DMS79 treated with DMSO at 0.1 percent for 48 hours (cell line): ENCODE measurements at regions not wholly inside any gene's neighbourhood (a gene's known extent, or its start where the extent isn't known, plus 50 kb on each side); places are given as distances from the start of the nearest gene placed in this dataset.

Experiments
- DNase-seq: peaks from one replicate; lab custom pipeline; 2025; lab: John Stamatoyannopoulos, UW

DNA sequence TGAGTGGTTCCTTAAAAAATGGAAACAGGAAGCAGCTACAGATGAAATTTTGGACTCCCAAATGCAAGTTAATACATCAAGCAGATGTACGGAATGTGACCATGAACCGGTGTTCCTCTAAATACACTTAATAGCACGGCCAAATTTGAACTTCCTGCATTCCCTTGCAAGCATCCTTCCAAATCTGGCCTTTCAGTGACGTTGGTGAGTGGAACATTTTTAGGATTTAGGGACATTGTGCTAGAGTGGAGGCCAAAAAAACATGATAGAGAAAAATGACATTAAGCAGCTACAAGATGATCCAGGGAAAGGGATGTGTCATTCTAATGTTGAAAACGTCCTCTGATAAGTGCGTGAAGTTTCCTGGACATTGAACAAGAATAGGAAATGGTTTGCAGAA lies 62.1 kb downstream of the CTAGE1 start:
- no peak for DNase-seq

DNA sequence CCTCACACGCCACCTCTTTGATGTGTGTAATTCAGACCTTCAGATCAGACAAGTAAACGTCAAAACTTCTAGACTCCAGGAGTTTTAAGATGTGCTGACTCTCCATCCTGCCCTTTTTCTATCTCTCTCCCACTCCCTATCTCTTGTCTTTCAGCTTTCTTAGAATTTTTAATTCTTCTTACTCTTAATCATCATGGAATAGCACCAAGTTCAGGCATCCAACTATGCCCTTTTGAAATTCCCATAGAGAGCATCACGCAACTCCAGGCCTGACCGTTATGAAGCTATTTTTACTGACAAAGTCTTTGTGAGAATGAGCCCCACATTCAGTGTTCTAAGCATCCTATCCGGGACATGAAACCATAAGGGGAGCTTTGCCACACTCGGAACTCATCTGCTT lies 62.6 kb downstream of the CTAGE1 start:
- DNase-seq, result no peak

DNA sequence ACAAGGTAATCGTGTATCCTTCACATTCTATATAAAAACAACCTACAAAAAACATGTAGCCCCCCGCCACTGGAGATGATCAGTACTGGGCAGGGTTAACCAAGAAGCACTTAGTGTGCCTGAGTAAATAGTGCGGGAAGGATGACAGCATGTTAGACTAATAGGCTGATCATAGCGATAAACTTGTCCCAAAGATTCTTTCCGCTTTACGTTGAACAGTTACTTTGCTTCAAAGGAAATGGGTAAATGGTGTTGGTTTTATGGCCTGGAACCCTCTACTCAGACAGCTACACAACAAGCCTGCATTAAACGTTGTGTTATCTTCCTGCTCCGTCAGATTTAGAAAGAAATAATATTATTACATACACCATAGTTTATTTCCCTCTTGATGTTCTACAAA lies 67.7 kb downstream of the CTAGE1 start:
- no peak for DNase-seq

DNA sequence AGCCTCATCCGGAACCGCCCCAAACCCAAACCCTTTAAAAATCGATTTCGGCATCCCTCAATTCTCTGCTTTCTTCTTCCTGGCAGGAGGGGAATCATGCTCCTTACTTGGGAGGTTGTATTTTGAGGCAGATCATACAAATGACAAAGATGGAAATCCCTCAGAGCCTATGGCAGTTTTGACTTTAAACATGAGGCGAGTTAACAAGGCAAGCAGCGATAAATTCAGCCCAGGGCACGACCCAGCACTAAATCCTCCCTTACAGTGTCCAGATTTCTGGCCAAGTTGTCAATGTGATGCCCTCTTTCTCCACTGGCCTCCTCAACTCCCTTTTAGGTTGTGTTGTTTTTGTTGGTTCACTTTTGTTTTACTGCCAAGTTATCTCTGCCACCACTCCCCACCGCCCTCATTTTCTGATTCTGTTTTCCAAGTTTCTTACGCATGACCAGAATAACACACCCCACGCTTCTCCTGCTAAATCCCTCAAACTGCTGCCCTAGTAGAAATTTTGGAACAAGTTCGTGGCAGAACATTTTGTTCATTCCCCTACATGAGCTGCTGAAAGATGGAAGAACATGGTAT lies 68.3 kb downstream of the CTAGE1 start:
- no peak for DNase-seq

DNA sequence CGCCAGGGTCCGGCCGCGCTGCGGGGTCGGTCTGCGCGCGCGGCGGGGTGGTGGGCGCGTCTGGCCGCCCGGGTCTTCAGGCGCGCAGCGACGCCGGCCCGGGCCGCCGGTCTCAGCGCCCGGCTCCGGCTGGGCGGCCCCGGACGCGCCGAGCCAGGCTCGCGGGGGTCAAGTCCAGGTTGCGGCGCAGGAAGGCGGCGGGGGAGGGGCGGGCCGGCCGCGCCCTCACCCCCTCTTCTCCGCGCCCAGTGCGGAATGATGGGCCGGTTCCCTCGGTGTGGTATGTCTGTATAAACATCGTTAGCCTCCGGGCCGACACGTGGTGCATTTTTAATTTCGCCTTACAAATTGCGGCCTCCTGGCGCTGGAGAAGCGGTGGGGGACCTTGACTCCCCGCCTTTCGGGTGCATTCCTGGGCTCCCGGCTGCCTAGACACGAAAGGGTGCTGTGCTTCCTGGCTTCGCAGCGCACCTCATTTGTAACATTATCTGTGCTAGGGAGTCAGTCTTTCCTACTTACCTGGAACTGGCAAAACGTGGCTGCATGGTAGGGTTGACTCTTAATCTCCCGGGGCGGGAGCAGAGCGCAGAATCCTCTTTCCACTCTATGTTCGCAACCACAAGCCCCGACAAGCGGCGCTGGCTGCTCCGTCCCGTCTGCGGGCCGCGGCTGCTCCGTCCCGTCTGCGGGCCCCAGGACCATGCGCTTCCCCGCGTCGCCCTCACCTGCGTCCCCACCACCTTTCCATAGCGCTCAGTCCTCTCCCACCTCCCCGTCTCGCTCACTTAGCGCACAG lies 69.0 kb downstream of the CTAGE1 start:
- no peak for DNase-seq

DNA sequence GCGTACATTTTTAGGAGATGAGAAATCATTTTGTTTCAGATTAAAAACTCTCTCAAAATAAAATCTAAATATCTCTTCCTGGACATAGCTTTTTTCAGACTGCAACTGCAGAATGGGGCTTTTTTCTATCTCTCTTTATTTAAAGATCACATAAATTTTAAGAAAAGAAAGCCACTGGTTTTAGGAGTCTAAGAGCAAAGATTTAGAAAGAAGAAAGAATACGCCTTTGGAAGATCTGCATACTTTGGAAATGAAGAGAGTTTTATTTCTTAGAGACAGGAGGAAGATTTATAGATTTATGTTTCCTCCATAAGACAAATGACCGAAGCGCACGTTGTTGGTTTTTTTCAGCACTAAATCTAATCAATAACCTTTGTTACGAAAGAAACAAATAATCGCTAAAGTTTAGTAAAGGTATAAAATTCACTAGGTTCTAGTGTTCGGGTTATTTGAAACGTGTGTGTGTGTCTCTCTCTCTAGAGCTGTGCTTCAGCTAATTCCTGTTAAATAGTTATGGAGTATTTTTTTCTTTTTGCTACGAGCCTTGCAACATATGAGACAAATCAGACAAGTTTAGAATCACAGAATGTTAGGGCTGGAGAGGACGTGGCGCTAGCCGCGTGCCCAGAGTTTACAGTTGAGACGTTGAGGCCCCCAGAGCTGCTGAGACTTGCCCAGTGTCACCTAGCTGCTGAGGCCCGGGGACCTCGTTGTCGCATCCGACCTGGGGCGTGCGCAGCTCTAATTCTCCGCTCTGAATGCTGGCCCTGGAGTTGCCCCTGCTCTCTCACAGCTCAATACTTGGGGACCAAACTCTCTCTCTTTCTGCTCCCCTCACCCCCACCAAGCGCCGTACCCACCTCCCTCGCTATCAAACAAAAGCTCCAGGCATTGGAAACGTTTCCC lies 69.9 kb downstream of the CTAGE1 start:
- DNase-seq, result no peak

DNA sequence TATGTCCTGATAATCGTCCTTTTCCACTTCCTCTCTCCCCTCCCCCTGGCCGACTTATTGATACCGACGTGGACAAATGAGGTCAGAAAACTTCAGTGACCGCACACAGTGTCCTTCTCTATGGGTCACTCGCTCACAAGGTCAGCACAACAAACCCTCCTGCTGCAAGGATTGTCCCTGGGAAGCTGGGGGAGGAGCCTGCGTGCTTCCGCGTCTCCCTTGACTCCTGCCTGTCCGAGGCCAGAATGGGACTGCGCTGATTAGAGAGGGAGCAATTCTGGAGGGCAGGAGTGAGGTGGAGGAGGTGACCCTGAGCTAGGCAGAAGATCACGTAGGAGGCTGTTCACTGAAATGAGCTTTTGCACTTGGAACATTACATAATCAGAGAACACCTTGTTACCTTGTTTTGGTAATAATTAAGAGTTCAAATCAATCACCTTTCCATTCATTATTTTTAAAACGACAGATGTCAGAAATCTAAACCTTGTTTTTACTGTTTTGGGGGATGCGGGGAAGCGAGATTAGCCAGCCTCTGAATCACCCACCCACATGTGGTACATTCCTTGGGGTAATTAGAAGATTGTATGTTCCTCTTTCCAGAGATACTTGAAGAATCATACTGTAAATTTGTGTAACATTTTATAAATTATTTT lies 70.6 kb downstream of the CTAGE1 start:
- DNase-seq, result no peak

DNA sequence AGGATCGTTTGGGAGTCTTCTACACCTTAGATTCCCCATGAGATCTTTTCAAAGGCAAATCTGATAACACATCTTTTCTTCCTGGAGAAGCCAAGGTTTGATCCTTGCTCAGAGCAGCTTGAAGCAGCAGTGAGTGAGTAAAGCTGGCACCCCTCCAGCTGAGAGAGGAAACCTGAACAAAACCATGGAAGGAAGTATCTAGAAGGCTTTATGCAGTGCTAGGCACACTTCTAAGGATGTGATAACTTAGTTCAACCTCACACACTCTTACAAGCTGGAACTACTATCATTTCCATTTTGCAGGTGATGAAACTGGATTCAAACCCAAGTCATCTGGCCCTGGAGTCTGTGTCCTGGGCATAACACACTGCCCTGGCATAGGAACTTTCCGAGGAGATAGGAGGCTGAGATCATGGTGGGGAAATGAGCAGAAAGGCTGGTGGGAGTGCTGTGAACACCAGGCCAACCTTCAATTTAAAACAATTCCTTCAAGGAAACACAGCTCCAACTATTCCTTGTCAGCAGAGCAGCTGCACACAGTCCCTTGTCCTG lies 71.2 kb downstream of the CTAGE1 start:
- DNase-seq, result no peak

DNA sequence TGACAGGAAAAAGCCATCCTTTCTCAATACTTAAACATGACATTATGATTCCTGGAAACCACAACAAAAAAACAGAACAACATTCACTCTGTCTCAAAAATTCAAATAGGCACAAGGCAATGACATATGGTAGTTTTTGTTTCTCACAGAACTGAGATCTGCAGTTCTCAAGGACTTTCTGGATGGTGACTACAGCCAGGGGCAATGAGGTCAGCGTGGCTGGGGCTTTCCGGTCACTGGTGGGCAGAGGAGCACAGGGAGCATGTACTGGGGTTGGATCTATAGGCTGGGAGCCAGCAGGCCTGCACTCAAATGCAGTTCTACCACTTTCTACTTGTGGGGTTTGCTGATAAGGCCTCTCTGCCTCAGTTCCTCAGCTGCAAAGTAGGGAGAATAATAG lies 72.0 kb downstream of the CTAGE1 start:
- no peak for DNase-seq

DNA sequence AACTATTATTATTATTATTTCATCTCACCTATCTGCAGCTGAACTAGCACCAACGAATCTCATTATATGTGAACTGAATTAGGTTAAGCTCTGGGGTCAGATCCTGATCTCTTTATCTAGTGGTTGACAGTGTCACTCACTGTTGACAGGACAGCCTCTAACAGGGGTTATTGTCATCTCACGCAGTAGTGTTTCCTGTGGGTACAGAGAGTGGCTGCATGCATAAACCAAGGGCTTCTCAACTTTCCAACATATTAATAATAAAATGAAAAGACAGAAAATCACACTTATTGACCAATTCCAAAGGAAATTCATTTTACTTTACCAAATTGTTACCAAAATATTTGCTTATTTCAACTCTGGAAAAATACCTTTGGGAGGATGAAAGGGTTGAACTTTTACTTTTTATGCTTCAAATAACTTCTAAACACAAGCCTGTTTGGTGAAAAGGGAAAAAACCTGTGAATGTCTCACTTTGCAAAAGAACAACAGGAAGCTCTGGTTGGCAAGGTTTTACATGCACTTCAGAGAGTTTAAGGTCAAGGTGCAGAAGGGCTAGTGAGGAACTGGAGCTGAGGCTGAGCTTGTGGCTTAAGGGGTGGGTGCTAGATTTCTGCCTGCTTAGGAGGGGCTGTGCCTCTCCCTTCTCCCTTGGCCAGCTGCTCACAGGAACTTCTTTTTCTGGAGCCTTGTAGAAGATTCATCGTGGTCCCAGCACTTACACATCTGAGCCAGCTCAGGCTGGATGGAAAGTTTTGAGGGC lies 72.6 kb downstream of the CTAGE1 start:
- no peak for DNase-seq

DNA sequence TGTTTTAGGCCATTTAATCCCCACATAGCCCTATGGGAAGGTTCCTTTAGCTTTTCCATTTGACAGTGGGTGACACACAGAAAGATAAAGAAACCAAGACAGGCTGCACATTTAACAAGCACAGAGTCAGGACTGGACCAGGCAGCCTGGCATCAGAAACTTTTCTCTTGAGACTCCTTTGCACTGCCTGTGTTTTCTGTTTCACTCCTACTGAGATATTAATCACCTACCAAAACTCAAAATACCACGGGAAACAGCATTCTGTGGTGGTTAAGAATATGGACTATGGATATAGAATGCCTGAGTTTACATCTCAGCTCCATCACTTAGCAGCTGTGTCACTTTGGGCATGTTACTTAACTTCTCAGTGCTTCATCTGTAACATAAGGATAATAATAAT lies 73.3 kb downstream of the CTAGE1 start:
- no peak for DNase-seq

DNA sequence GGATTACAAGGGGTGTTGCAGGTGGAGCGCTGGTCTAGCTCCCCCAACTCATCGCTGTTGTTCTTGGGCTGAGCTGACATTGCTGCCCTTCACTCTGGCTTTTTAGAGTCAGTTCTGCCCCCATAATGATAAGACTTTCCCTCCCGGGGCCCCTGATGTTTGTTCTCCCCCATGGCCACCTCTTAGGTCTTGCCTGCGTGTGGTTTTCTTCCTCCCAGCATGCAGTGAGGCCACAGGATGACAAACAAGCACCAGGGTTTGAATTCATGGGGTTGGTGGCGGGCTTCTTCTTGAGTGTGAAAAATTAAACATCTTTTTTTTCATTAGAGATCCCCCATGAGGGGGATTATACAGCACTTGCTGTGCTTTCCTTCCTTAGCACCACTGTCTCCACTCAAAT lies 74.1 kb downstream of the CTAGE1 start:
- no peak for DNase-seq

DNA sequence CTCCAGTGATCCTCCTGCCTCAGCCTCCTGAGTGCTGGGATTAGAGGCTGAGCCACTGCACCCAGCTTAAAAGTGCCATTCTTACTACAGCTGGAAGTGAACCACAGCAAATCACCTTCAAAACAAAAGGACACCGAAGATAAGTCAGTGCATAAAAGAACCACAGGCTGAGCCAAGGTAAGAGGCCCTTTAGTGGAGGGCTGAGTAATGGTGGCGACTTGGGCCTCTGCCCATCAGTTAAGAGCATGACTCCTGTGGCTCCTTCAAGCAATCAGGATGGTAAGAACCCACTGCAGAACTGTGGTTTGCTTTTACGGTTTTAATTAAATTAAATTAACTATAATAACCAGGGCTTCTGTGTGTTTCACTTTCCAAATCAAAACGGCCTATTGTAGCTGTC lies 75.1 kb downstream of the CTAGE1 start:
- peak; percentile 10 for DNase-seq

DNA sequence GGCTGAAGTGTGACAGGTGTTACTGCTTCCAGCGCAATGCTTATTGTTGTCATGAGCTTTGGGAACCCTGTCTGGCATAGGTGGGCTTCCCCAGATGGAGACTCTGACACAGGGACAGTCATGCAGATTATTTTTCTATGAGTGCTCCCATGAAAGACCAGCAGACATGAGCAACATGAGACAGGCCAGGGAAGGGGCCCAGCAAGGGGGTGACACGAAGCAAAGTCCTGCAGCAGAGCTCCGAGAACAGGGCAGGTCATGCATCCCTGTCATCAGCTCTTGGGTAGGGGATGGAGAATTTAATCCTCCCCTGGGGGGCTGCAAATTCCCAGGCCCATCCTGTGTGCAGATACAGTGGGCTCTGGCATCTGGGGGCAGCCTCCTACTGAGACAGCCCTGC lies 77.4 kb downstream of the CTAGE1 start:
- DNase-seq, result no peak

DNA sequence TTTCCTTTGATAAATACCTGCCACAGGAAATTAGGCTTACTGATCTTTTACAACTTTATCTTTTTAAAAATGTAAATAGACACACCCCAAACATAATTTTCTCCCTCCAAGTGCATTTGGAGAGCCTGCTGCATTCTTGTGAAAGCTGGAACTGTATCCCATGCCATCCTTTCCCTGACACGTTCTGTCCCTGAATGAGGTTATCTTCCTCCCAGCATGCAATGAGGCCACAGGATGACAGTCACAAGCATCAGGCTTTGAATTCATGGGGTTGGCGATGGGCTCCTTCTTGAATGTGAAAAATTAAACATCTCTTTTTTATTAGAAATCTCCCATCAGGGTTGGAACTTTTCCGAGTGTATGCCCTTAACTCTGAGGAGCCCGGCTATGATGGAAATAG lies 77.8 kb downstream of the CTAGE1 start:
- DNase-seq, result no peak

DNA sequence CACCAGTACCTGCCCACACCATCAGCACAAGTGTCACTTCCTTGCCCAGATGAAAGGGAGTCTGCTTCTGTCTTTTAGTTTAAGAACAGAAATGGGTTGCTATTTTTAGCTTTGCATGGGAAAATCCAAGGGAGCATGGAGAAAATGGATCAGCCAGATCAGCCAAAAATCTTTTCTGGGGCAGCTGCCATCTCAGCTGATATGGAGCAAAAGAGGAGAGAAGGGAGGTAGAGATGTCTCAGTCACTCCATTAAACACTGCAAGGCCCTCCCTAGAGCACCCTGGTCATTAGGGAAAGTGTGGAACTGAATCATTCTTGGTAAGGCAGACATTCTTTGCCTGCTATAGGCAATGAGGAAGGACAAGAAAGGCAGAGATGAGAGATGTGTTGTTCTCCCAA lies 79.9 kb downstream of the CTAGE1 start:
- no peak for DNase-seq

DNA sequence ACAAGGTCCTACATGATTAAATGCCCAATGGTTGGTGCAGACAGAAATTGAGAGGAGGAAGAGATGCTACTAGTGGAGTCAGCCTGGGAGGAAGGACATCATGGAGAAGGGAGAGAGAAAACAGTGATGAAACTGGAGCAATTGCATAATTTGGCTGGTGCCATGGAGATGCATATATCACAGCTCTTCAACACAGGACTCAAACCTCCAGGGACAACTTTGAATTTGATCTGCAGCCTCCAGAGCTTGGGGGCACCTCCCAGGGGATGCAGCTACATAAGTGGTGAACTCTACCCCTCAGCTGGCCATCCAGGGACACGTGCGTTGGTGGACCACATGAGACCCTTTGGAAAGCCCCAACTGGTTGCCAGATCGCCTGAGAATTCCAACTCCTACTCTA lies 80.4 kb downstream of the CTAGE1 start:
- no peak for DNase-seq

DNA sequence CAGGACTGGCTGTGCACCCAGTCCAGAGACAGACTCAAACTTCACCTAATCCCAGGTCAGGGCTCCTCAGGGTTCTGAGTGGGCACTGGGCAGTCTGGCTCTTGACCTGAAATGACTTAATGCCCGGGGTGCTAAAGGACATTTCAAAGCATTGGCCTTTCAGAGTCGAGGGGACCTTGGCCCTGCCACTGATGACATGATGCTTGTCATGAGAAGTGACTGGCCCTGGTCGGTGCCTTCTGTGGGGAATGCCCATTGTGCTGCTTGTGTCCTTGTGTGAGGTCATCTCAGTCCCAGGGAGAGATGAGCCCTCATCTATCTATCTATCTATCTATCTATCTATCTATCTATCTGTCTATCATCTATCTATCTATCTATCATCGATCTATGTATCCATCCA lies 81.3 kb downstream of the CTAGE1 start:
- DNase-seq, result no peak

DNA sequence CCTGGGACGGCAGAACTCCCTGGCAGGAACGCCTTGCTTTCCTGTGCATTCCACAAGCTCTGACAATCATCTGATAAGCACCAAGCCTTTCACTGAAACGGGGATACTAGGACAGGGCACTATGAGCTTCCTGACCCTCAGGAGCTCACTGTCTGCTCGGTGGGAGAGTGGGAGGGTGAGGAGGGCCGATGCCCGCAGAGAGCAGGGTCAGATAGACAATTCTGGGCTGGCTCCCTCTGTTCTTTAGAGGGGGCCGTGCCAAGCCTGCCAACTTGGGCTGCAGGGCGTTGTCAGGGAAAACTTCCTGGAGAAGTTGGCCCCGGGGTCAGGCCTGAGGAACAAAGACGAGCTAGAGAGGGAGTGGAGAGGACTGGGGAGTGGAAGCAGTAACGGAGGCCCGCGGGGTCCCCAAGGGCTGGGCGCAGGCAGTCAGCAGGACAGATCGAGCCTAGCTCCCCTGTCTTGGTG lies 82.0 kb downstream of the CTAGE1 start:
- DNase-seq, result no peak

DNA sequence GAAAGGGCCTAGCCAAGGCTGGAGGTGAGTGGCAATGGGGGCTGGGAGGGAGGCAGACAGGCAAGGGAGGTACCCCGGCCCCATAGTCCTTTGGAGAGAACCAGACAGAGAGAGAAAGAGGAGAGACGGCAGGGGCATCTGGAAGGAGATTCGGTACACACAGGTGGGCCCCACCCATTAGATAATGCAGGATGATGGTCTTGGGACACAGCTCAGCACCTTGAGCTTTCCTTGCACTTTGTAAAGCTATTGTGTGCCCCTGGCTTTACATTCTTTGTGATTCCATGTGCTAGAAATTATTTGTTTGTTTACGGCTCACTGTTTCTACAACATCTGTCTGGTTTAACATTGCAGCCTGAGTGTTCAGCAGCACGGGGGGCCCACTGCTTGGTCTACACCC lies 83.1 kb downstream of the CTAGE1 start:
- DNase-seq, result no peak

DNA sequence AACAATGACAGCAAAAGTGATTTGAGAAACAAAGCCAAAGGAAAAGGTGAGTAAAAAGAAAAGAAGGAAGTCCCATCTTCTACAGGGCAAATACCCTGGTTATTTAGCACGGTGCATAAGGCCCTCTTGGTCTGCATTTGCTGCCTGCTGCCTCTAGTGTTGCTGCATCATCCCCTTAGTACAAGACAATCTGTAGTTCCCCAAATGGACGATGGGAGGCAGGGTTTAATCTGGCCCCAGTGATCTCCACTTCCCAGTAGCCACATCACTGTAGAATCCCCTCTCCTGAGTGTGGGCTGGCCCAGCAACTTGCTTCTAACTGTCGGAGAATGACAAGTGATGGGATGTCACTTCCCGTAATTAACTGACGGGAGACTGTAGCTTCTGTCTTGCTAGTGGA lies 85.1 kb downstream of the CTAGE1 start:
- no peak for DNase-seq
